ENCODE measurements at regions not wholly inside any gene's neighbourhood (a gene's known extent, or its start where the extent isn't known, plus 50 kb on each side); places are given as distances from the start of the nearest gene placed in this dataset.

GRCh38 chr5:25716680-25717079 is 1071.9 kb upstream of the CDH10 start:
- no peak for TF ChIP-seq CTCF (conservative IDR thresholded peaks at IDR 0.05; ENCODE audit: low read length)
- no peak for TF ChIP-seq EZH2phosphoT487 (IDR thresholded peaks at IDR 0.05; ENCODE audit: borderline replicate concordance, low read depth, low read length)

Measured in OCI-LY7 (cell line).